ENCODE measurements at regions not wholly inside any gene's neighbourhood (a gene's known extent, or its start where the extent isn't known, plus 50 kb on each side); places are given as distances from the start of the nearest gene placed in this dataset.

GRCh38 chr5:27682600-27682999, 644.2 kb upstream of the CDH9 start:
- Mint-ChIP-seq H3K9me3 (peaks cover 18% of the 10 kb centered on the region), H3K36me3 (ENCODE audit: low read depth) (peaks cover 2% of the 10 kb centered on the region), H3K4me1 (ENCODE audit: low read depth) (no peaks in the 10 kb centered on the region), H3K27ac (no peak overlapping the region), H3K4me3 (no peak overlapping the region), H3K27me3 (no peaks in the 10 kb centered on the region)
- intact Hi-C loops (cut with micrococcal nuclease): no loop called here
- TF ChIP-seq CTCF (IDR thresholded peaks at IDR 0.05): no peak
- CTCF ChIA-PET: no interaction called here
- no peak for DNase-seq
- ATAC-seq: no peak
- POLR2A ChIA-PET: no interaction called here

DNA sequence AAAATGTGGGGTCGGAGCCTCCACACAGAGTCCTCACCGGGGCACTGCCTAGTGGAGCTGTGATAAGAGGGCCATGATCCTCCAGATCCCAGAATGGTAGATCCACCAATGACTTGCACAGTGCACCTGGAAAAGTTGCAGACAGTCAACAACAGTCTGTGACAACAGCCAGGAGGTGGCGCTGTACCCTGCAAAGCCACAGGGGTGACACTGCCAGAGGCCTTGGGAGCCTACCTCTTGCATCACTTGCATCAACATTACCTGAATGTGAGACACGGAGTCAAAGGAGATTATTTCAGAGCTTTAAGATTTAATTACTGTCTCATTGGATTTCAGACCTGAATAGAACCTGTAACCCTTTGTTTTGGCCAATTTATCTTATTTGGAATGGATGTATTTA, 614.1 kb upstream of the CDH9 start:
- CTCF ChIA-PET: no interaction called here
- no peaks in the 10 kb centered on the region for H3K36me3 Mint-ChIP-seq (ENCODE audit: low read depth)
- H3K27me3 Mint-ChIP-seq: no peaks in the 10 kb centered on the region
- ATAC-seq: no peak
- H3K9me3 Mint-ChIP-seq: peaks cover 18% of the 10 kb centered on the region
- intact Hi-C loops (cut with micrococcal nuclease): no loop called here
- H3K27ac Mint-ChIP-seq: no peak overlapping the region
- TF ChIP-seq CTCF (IDR thresholded peaks at IDR 0.05): no peak
- H3K4me1 Mint-ChIP-seq (ENCODE audit: low read depth): no peaks in the 10 kb centered on the region
- no peak overlapping the region for H3K4me3 Mint-ChIP-seq
- POLR2A ChIA-PET: no interaction called here
- DNase-seq: no peak

- TF ChIP-seq CTCF (IDR thresholded peaks at IDR 0.05): no peak
- no peak for DNase-seq
- no peak overlapping the region for H3K27ac Mint-ChIP-seq
- H3K4me1 Mint-ChIP-seq (ENCODE audit: low read depth): no peaks in the 10 kb centered on the region
- CTCF ChIA-PET: no interaction called here
- H3K9me3 Mint-ChIP-seq: peaks cover 18% of the 10 kb centered on the region
- H3K4me3 Mint-ChIP-seq: no peak overlapping the region
- H3K36me3 Mint-ChIP-seq (ENCODE audit: low read depth): no peaks in the 10 kb centered on the region
- H3K27me3 Mint-ChIP-seq: no peaks in the 10 kb centered on the region
- POLR2A ChIA-PET: no interaction called here
- intact Hi-C loops (cut with micrococcal nuclease): no loop called here
- no peak for ATAC-seq
These were observed 600.7 kb upstream of the CDH9 start for GRCh38 chr5:27639005-27639612.

DNA sequence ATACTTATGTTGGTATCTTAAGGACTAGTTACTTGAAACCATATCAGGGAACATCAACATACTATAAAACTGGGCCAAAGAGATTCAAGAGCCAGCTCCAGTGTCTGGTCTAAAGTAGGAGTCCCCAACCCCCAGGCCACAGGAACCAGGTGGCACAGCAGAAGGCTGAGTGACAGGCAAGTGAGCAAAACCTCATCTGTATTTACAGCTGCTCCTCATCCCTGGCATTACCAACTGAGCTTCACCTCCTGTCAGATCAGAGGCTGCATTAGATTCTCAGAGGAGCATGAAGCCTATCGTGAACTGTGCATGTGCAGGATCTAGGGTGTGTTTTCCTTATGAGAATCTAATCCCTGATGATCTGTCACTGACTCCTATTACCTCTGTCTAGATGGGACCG, 581.6 kb upstream of the CDH9 start:
- Mint-ChIP-seq H3K36me3 (ENCODE audit: low read depth) (no peaks in the 10 kb centered on the region), H3K9me3 (peaks cover 6% of the 10 kb centered on the region), H3K4me1 (ENCODE audit: low read depth) (no peaks in the 10 kb centered on the region), H3K27ac (no peak overlapping the region), H3K27me3 (no peaks in the 10 kb centered on the region), H3K4me3 (no peak overlapping the region)
- ChIA-PET CTCF (no interaction called here), POLR2A (no interaction called here)
- no peak for TF ChIP-seq CTCF (IDR thresholded peaks at IDR 0.05)
- ATAC-seq: no peak
- DNase-seq: no peak
- intact Hi-C loops (cut with micrococcal nuclease): no loop called here

- ATAC-seq (no peak), DNase-seq (no peak)
- TF ChIP-seq CTCF (IDR thresholded peaks at IDR 0.05): no peak
- CTCF ChIA-PET: no interaction called here
- Mint-ChIP-seq H3K36me3 (ENCODE audit: low read depth) (no peaks in the 10 kb centered on the region), H3K27ac (no peak overlapping the region), H3K4me1 (ENCODE audit: low read depth) (no peaks in the 10 kb centered on the region), H3K9me3 (peaks cover 14% of the 10 kb centered on the region), H3K4me3 (no peak overlapping the region), H3K27me3 (no peaks in the 10 kb centered on the region)
- intact Hi-C loops (cut with micrococcal nuclease): no loop called here
- POLR2A ChIA-PET: no interaction called here
These were observed 573.8 kb upstream of the CDH9 start for GRCh38 chr5:27612161-27612560.
